ENCODE measurements at regions not wholly inside any gene's neighbourhood (a gene's known extent, or its start where the extent isn't known, plus 50 kb on each side); places are given as distances from the start of the nearest gene placed in this dataset.

GRCh38 chr15:81660976-81661375 lies 287.0 kb upstream of the TMC3 start:
- Histone ChIP-seq H3K4me3 (ENCODE audit: low read length) (no peak overlapping the region), H3K27me3 (ENCODE audit: control insufficient read depth, insufficient read depth, low read length, poor library complexity, severe bottlenecking) (no peaks in the 10 kb centered on the region), H3K9ac (ENCODE audit: extremely low read depth, low read length, poor library complexity, severe bottlenecking) (no peak overlapping the region), H3K4me1 (ENCODE audit: control insufficient read depth, insufficient read depth, low read length) (no peaks in the 10 kb centered on the region), H3K9me3 (ENCODE audit: control insufficient read depth, low read length) (peaks cover 7% of the 10 kb centered on the region), H3K27ac (ENCODE audit: low read depth, low read length) (no peak overlapping the region), H3K36me3 (ENCODE audit: control insufficient read depth, insufficient read depth, low read length) (no peaks in the 10 kb centered on the region)
- Mint-ChIP-seq H3K27me3 (ENCODE audit: insufficient read depth) (no peaks in the 10 kb centered on the region), H3K4me1 (no peaks in the 10 kb centered on the region), H3K27ac (no peak overlapping the region), H3K36me3 (ENCODE audit: low read depth) (peaks cover 18% of the 10 kb centered on the region), H3K4me3 (no peak overlapping the region), H3K9me3 (peaks cover 4% of the 10 kb centered on the region)
- no peak for TF ChIP-seq CTCF (conservative IDR thresholded peaks at IDR 0.05)
- DNase-seq = no peak
- WGBS, 2 experiments (ENCODE audit: insufficient coverage in 1 of 2, insufficient read length in 1 of 2) = 92 to 95% methylated on average over 5 of the region's 5 CpGs

- H3K4me3 ChIP-seq (ENCODE audit: low read length) = no peak overlapping the region
- H3K27me3 Mint-ChIP-seq (ENCODE audit: insufficient read depth) = no peaks in the 10 kb centered on the region
- H3K27me3 ChIP-seq (ENCODE audit: control insufficient read depth, insufficient read depth, low read length, poor library complexity, severe bottlenecking) = no peaks in the 10 kb centered on the region
- H3K27ac ChIP-seq (ENCODE audit: low read depth, low read length) = no peak overlapping the region
- peaks cover 22% of the 10 kb centered on the region for H3K9me3 Mint-ChIP-seq
- WGBS, 2 experiments (ENCODE audit: insufficient coverage in 1 of 2, insufficient read length in 1 of 2) = 84 to 100% methylated on average over 1 to 2 of the region's 2 CpGs
- H3K4me1 Mint-ChIP-seq = no peaks in the 10 kb centered on the region
- no peak overlapping the region for H3K9ac ChIP-seq (ENCODE audit: extremely low read depth, low read length, poor library complexity, severe bottlenecking)
- H3K27ac Mint-ChIP-seq = no peak overlapping the region
- no peak for DNase-seq
- H3K4me3 Mint-ChIP-seq = no peak overlapping the region
- H3K36me3 ChIP-seq (ENCODE audit: control insufficient read depth, insufficient read depth, low read length) = peaks cover 5% of the 10 kb centered on the region
- H3K36me3 Mint-ChIP-seq (ENCODE audit: low read depth) = peaks cover 24% of the 10 kb centered on the region
- TF ChIP-seq CTCF (conservative IDR thresholded peaks at IDR 0.05) = no peak
- H3K4me1 ChIP-seq (ENCODE audit: control insufficient read depth, insufficient read depth, low read length) = no peaks in the 10 kb centered on the region
- peaks cover 39% of the 10 kb centered on the region for H3K9me3 ChIP-seq (ENCODE audit: control insufficient read depth, low read length)
Observed at GRCh38 chr15:81653259-81653658, 279.2 kb upstream of the TMC3 start.

- Histone ChIP-seq H3K9me3 (ENCODE audit: control insufficient read depth, low read length) (peaks cover 6% of the 10 kb centered on the region), H3K27me3 (ENCODE audit: control insufficient read depth, insufficient read depth, low read length, poor library complexity, severe bottlenecking) (no peaks in the 10 kb centered on the region), H3K9ac (ENCODE audit: extremely low read depth, low read length, poor library complexity, severe bottlenecking) (no peak overlapping the region), H3K27ac (ENCODE audit: low read depth, low read length) (no peak overlapping the region), H3K4me1 (ENCODE audit: control insufficient read depth, insufficient read depth, low read length) (no peaks in the 10 kb centered on the region), H3K4me3 (ENCODE audit: low read length) (no peak overlapping the region), H3K36me3 (ENCODE audit: control insufficient read depth, insufficient read depth, low read length) (no peaks in the 10 kb centered on the region)
- Mint-ChIP-seq H3K27ac (no peak overlapping the region), H3K27me3 (ENCODE audit: insufficient read depth) (no peaks in the 10 kb centered on the region), H3K36me3 (ENCODE audit: low read depth) (no peaks in the 10 kb centered on the region), H3K4me1 (no peaks in the 10 kb centered on the region), H3K9me3 (peaks cover 2% of the 10 kb centered on the region), H3K4me3 (no peak overlapping the region)
- WGBS, 2 experiments (ENCODE audit: insufficient coverage in 1 of 2, insufficient read length in 1 of 2) = 93% methylated on average over 5 to 9 of the region's 9 CpGs
- peak; percentile 48 for DNase-seq
- peak; percentile 46 for TF ChIP-seq CTCF (conservative IDR thresholded peaks at IDR 0.05)
Observed at GRCh38 chr15:81645470-81645869, 271.5 kb upstream of the TMC3 start.

Data from endodermal cell (in vitro differentiated cells).